Fibroblast of lung (primary cell): ENCODE measurements at regions not wholly inside any gene's neighbourhood (a gene's known extent, or its start where the extent isn't known, plus 50 kb on each side); places are given as distances from the start of the nearest gene placed in this dataset.

Experiments used
- EZH2 ChIP-seq: IDR thresholded peaks from 2 replicates; pipeline ENCODE4 v1.5.1; 2012; ENCODE audit warnings: low read length, control low read depth, mild to moderate bottlenecking; ENCODE audit errors: missing control alignments
- TF ChIP-seq, protein P1 (sequence below), 2 donors: IDR thresholded peaks in 1 of 2; conservative IDR thresholded peaks in 1 of 2; 1 replicate in 1 of 2; 2 replicates in 1 of 2; pipeline ENCODE4 v1.5.1; 2011 to 2012; ENCODE audit warnings: low read length in 2 of 2, control low read depth in 1 of 2, inconsistent platforms in 1 of 2, low read depth in 1 of 2, mild to moderate bottlenecking in 1 of 2

DNA sequence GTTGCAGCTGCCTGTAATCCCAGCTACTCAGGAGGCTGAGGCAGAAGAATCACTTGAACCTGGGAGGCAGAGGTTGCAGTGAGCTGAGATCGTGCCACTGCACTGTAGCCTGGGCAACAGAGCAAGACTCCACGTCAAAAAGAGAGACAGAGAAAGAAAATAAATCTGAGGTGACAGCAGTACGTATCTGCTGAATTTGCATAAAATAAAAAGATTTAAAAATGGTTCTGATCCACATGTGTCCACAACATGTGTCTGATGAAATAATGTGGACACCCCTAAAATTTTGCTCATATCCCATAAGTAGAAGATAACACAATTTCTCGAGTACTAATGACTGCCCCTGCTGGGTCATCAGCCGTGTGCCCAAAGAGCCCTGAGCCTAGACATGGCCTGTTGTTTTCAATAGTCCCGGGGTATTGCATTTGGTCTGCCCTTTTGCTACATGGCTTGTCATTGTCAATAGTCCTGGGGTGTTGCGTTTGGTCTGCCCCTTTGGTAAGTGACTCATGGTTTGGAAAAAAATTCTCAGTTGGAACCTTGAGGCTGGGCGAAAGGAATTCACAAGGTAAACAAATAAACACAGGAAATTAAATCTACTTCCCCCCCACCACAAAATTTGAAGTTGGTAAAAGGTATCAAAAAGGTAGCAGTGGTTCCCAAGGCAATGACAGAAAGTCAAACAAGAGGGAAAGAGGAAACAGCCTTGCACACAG is 434.6 kb upstream of the MAF start:
- TF ChIP-seq, protein P1, sequence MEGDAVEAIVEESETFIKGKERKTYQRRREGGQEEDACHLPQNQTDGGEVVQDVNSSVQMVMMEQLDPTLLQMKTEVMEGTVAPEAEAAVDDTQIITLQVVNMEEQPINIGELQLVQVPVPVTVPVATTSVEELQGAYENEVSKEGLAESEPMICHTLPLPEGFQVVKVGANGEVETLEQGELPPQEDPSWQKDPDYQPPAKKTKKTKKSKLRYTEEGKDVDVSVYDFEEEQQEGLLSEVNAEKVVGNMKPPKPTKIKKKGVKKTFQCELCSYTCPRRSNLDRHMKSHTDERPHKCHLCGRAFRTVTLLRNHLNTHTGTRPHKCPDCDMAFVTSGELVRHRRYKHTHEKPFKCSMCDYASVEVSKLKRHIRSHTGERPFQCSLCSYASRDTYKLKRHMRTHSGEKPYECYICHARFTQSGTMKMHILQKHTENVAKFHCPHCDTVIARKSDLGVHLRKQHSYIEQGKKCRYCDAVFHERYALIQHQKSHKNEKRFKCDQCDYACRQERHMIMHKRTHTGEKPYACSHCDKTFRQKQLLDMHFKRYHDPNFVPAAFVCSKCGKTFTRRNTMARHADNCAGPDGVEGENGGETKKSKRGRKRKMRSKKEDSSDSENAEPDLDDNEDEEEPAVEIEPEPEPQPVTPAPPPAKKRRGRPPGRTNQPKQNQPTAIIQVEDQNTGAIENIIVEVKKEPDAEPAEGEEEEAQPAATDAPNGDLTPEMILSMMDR (conservative IDR thresholded peaks at IDR 0.05 in 1 of 2, IDR thresholded peaks at IDR 0.05 in 1 of 2; ENCODE audit: low read depth in 1 of 2, low read length in 2 of 2) = no peak
- TF ChIP-seq EZH2 = no peak
